ENCODE measurements at regions not wholly inside any gene's neighbourhood (a gene's known extent, or its start where the extent isn't known, plus 50 kb on each side); places are given as distances from the start of the nearest gene placed in this dataset.

GRCh38 chr3:106795553-106795952 lies 581.7 kb upstream of the CCDC54 start:
- TF ChIP-seq, protein P1, sequence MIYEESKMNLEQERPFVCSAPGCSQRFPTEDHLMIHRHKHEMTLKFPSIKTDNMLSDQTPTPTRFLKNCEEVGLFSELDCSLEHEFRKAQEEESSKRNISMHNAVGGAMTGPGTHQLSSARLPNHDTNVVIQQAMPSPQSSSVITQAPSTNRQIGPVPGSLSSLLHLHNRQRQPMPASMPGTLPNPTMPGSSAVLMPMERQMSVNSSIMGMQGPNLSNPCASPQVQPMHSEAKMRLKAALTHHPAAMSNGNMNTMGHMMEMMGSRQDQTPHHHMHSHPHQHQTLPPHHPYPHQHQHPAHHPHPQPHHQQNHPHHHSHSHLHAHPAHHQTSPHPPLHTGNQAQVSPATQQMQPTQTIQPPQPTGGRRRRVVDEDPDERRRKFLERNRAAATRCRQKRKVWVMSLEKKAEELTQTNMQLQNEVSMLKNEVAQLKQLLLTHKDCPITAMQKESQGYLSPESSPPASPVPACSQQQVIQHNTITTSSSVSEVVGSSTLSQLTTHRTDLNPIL (CRISPR knock-in tag; IDR thresholded peaks at IDR 0.05; ENCODE audit: low read depth): no peak
- TF ChIP-seq OSR1 (CRISPR knock-in tag; IDR thresholded peaks at IDR 0.05) (no peak), ARNTL (CRISPR knock-in tag; IDR thresholded peaks at IDR 0.05; ENCODE audit: borderline replicate concordance, low read depth) (no peak), PATZ1 (CRISPR knock-in tag; IDR thresholded peaks at IDR 0.05; ENCODE audit: borderline replicate concordance) (no peak), CSDC2 (CRISPR knock-in tag; IDR thresholded peaks at IDR 0.05) (no peak)

Measured in SK-N-SH treated with all-trans-retinoic acid at 6 μM for 48 hours (cell line).